ENCODE measurements at regions not wholly inside any gene's neighbourhood (a gene's known extent, or its start where the extent isn't known, plus 50 kb on each side); places are given as distances from the start of the nearest gene placed in this dataset.

DNA sequence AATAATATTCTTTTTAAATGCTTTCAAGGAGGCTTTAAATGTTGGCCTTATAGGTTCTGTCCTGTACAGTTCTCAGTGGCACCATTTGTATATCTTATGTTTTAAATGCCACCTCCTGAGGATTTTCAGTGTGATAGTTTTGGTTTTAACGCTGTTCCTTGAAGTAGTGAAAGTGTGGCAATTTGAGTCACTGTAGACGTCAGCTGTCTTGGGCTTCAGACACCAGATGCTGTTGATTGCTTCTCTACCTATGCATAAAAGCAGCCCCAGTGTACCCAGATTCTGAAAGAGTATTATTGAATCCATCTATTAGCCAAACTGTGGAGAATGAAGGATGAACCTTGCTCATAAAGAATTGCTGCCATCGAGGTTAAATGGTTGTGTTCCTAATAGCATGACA lies 316.8 kb upstream of the GBE1 start:
- TF ChIP-seq POLR2A (IDR thresholded peaks at IDR 0.05; ENCODE audit: low read depth, low read length) (no peak), POLR2AphosphoS5 (IDR thresholded peaks at IDR 0.05; ENCODE audit: low read depth, low read length) (no peak), TAF1 (IDR thresholded peaks at IDR 0.05; ENCODE audit: low read depth, low read length) (no peak), PAX5 (IDR thresholded peaks at IDR 0.05; ENCODE audit: insufficient read depth, low read length, severe bottlenecking) (no peak), POU2F2 (IDR thresholded peaks at IDR 0.05; ENCODE audit: low read depth, low read length) (no peak)

All from GM12891 (cell line).